Right renal cortex interstitium (tissue), 3 donors: ENCODE measurements at regions not wholly inside any gene's neighbourhood (a gene's known extent, or its start where the extent isn't known, plus 50 kb on each side); places are given as distances from the start of the nearest gene placed in this dataset.

ENCODE experiments used
- DNase-seq, 3 donors: peaks; one replicate each; pipeline ENCODE4 v3.0.0-alpha.2; 2013; ENCODE audit warnings: low read depth in 3 of 3, low spot score in 2 of 3

GRCh38 chr12:23428758-23429157, 520.7 kb downstream of the SOX5 start:
- no peak for DNase-seq

GRCh38 chr12:23431006-23431405, 518.5 kb downstream of the SOX5 start:
- DNase-seq, result no peak

- no peak for DNase-seq
These were observed 516.3 kb downstream of the SOX5 start for GRCh38 chr12:23433121-23433520.

GRCh38 chr12:23434154-23434553, 515.3 kb downstream of the SOX5 start:
- DNase-seq, result no peak

- DNase-seq, result no peak
These were observed 502.7 kb downstream of the SOX5 start for GRCh38 chr12:23446746-23447145.

GRCh38 chr12:23450810-23451209, 498.7 kb downstream of the SOX5 start:
- no peak for DNase-seq

- no peak for DNase-seq
These were observed 494.2 kb downstream of the SOX5 start for GRCh38 chr12:23455283-23455682.

GRCh38 chr12:23458640-23459039, 490.8 kb downstream of the SOX5 start:
- no peak for DNase-seq

GRCh38 chr12:23462546-23462945, 486.9 kb downstream of the SOX5 start:
- no peak for DNase-seq

- no peak for DNase-seq
These were observed 486.3 kb downstream of the SOX5 start for GRCh38 chr12:23463172-23463571.

- DNase-seq, result no peak
These were observed 485.1 kb downstream of the SOX5 start for GRCh38 chr12:23464241-23464812.

GRCh38 chr12:23472329-23472971, 477.0 kb downstream of the SOX5 start:
- DNase-seq, result no peak

- DNase-seq, result no peak
These were observed 476.4 kb downstream of the SOX5 start for GRCh38 chr12:23473071-23473470.

- DNase-seq, result no peak
These were observed 475.0 kb downstream of the SOX5 start for GRCh38 chr12:23474438-23474976.
